ENCODE measurements at regions not wholly inside any gene's neighbourhood (a gene's known extent, or its start where the extent isn't known, plus 50 kb on each side); places are given as distances from the start of the nearest gene placed in this dataset.

DNA sequence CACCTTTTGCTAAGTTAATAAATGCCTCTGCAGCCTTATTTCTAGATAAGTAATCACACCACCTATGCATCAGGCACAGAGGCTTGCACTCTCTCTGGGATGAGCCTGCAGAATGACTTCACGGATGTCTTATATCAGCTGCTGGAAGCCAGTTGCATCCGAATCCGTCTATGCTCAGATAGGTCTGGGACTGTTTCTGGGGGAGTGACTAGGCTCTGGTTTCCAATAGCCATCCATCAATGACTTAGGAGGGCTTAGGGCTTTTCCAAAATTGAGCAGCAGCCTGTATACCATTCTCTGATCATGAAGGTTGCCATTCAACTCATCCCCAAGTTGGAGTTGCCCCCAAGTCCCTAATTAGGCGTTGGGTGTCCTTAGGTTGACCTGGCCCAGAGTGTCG lies 113.3 kb upstream of the ERCC4 start:
- POLR2A ChIA-PET: no interaction called here
- no peak for DNase-seq (ENCODE audit: extremely low spot score)
- CTCF ChIA-PET: no interaction called here
- TF ChIP-seq, protein P1, sequence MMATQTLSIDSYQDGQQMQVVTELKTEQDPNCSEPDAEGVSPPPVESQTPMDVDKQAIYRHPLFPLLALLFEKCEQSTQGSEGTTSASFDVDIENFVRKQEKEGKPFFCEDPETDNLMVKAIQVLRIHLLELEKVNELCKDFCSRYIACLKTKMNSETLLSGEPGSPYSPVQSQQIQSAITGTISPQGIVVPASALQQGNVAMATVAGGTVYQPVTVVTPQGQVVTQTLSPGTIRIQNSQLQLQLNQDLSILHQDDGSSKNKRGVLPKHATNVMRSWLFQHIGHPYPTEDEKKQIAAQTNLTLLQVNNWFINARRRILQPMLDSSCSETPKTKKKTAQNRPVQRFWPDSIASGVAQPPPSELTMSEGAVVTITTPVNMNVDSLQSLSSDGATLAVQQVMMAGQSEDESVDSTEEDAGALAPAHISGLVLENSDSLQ (IDR thresholded peaks at IDR 0.05): no peak
- TF ChIP-seq L3MBTL2 (conservative IDR thresholded peaks at IDR 0.05) (no peak), NFRKB (IDR thresholded peaks at IDR 0.05) (no peak), TARDBP (IDR thresholded peaks at IDR 0.05) (no peak), BHLHE40 (IDR thresholded peaks at IDR 0.05; ENCODE audit: borderline replicate concordance) (no peak), SUZ12 (IDR thresholded peaks at IDR 0.05) (no peak), ARNT (IDR thresholded peaks at IDR 0.05) (no peak), LEF1 (IDR thresholded peaks at IDR 0.05; ENCODE audit: borderline replicate concordance) (no peak), FOXM1 (IDR thresholded peaks at IDR 0.05; ENCODE audit: borderline replicate concordance) (no peak), ELF4 (IDR thresholded peaks at IDR 0.05) (no peak), SP1 (IDR thresholded peaks at IDR 0.05) (no peak), CTBP1 (IDR thresholded peaks at IDR 0.05; ENCODE audit: borderline replicate concordance) (no peak), FOXA1 (IDR thresholded peaks at IDR 0.05) (no peak), ZNF384 (IDR thresholded peaks at IDR 0.05) (no peak), HDGF (IDR thresholded peaks at IDR 0.05; ENCODE audit: borderline replicate concordance) (no peak)

DNA sequence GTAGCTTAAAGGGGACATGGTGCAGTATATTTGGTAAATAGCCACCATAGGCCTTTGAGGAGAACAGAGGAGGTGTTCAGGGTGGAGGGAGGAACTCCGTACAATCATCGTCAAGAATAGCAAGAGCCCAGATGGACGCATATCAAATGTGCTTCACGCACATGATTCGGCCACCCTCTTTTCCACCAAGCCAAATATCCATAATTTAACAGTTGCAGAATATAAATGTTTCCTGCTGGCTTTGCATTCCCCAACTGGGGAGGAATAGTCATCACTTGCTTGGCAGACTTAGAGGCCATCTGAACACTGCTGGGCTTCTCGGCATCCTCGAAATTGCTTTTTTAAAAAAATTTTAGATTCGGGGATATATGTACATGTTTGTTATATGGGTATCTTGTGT lies 111.9 kb upstream of the ERCC4 start:
- POLR2A ChIA-PET: no interaction called here

DNA sequence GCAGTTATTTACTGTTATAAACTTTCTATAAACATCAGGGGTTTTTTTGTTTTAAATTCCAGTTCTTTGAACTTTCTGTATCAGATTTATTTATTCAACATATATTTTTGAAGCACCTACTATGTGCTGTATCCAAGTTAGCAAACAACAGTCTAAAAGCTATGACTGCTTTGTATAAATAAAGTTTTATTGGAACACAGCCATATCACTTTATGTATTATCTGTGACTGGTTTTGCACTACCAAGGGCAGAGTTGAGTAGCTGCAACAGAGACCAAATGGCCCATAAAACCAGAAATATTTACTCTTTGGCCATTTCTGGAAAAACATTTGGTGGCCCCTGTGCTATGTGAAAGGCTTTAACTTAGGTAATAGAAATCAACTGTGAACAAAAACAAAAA lies 110.2 kb upstream of the ERCC4 start:
- DNase-seq (ENCODE audit: extremely low spot score): no peak
- ChIA-PET POLR2A (no interaction called here), CTCF (no interaction called here)
- no peak for TF ChIP-seq NFRKB (IDR thresholded peaks at IDR 0.05)
- TF ChIP-seq HDGF (IDR thresholded peaks at IDR 0.05; ENCODE audit: borderline replicate concordance): no peak
- no peak for TF ChIP-seq L3MBTL2 (conservative IDR thresholded peaks at IDR 0.05)
- TF ChIP-seq FOXK2 (IDR thresholded peaks at IDR 0.05): no peak
- TF ChIP-seq LEF1 (IDR thresholded peaks at IDR 0.05; ENCODE audit: borderline replicate concordance): no peak
- TF ChIP-seq FOXM1 (IDR thresholded peaks at IDR 0.05; ENCODE audit: borderline replicate concordance): no peak
- no peak for TF ChIP-seq ELF4 (IDR thresholded peaks at IDR 0.05)
- no peak for TF ChIP-seq TARDBP (IDR thresholded peaks at IDR 0.05)
- TF ChIP-seq ARNT (IDR thresholded peaks at IDR 0.05): no peak
- no peak for TF ChIP-seq CTBP1 (IDR thresholded peaks at IDR 0.05; ENCODE audit: borderline replicate concordance)
- no peak for TF ChIP-seq FOXA1 (IDR thresholded peaks at IDR 0.05)
- TF ChIP-seq, protein P1 (IDR thresholded peaks at IDR 0.05): no peak
- no peak for TF ChIP-seq BHLHE40 (IDR thresholded peaks at IDR 0.05; ENCODE audit: borderline replicate concordance)
- TF ChIP-seq SUZ12 (IDR thresholded peaks at IDR 0.05): no peak

More for the DNA sequence above, 111.9 kb upstream of the ERCC4 start:
- no peak for DNase-seq (ENCODE audit: extremely low spot score)
- CTCF ChIA-PET: no interaction called here
- TF ChIP-seq NFRKB (IDR thresholded peaks at IDR 0.05) (no peak), LEF1 (IDR thresholded peaks at IDR 0.05; ENCODE audit: borderline replicate concordance) (no peak), SP1 (IDR thresholded peaks at IDR 0.05) (no peak), TARDBP (IDR thresholded peaks at IDR 0.05) (no peak), HDGF (IDR thresholded peaks at IDR 0.05; ENCODE audit: borderline replicate concordance) (no peak), SUZ12 (IDR thresholded peaks at IDR 0.05) (no peak), BHLHE40 (IDR thresholded peaks at IDR 0.05; ENCODE audit: borderline replicate concordance) (no peak), ELF4 (IDR thresholded peaks at IDR 0.05) (no peak), CTBP1 (IDR thresholded peaks at IDR 0.05; ENCODE audit: borderline replicate concordance) (no peak), L3MBTL2 (conservative IDR thresholded peaks at IDR 0.05) (no peak), FOXA1 (IDR thresholded peaks at IDR 0.05) (no peak)
- TF ChIP-seq, protein P1 (IDR thresholded peaks at IDR 0.05): no peak

DNA sequence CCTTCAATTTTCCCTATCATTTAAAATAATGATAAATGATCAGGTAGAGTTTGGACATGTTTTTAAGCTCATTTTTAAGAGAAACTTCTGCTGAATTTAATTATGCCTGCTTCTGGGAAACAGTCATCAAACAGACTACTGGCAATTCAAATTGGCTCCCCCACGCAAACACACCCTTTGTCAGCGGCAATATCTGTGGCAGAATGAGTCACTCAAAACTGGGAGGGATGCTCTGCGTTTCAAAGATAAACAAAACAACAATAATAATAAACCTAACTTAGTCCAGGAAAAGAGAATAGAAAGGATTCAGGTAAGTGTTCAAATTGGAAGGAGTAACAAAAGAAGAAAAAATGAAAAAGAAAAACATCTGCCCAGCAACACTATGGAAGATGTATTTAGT lies 108.1 kb upstream of the ERCC4 start:
- CTCF ChIA-PET: no interaction called here
- TF ChIP-seq FOXK2 (IDR thresholded peaks at IDR 0.05) (no peak), BHLHE40 (IDR thresholded peaks at IDR 0.05; ENCODE audit: borderline replicate concordance) (no peak), FOXM1 (IDR thresholded peaks at IDR 0.05; ENCODE audit: borderline replicate concordance) (no peak)
- DNase-seq (ENCODE audit: extremely low spot score): no peak
- POLR2A ChIA-PET: no interaction called here

DNA sequence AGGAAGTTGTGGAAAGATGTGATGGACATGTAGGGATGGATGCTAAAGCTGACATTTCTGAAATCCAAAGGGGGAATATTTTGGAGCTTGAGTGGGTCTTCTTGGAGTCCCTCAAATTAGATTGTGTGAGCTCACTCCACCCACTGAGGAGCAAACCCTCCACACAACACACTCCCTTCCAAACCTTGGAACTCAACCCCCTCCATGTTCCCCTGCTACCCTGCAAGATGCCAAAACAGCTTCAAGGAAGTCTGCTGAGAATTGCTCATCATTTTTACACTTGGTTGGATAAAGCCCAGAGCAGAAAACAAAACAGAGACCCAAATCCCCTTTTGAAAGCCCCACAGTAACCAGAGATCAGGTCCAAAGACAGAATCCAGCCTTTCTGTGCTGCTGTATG lies 103.3 kb upstream of the ERCC4 start:
- ChIA-PET POLR2A (no interaction called here), CTCF (no interaction called here)
- no peak for DNase-seq (ENCODE audit: extremely low spot score)
- no peak for TF ChIP-seq BHLHE40 (IDR thresholded peaks at IDR 0.05; ENCODE audit: borderline replicate concordance)

DNA sequence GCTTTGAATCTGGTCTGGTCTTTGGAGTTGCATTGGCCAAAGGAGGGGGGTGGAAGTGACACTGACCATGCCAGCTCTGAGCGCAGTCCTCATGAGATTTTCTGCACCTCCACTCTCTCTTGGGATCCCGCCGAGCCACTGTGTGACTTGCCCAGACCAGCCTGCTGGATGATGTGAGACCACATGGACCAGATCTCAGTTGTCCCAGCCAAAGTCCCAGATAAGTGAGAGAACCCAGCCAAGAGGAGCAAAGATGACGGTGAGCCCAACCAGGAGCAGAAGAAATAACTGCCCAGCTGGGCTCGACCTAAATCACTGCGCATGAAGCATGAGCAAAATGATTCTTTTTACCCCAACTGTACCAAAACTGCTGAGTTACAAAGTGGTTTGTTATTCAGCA lies 96.5 kb upstream of the ERCC4 start:
- CTCF ChIA-PET: no interaction called here
- POLR2A ChIA-PET: no interaction called here
- DNase-seq (ENCODE audit: extremely low spot score): no peak
- TF ChIP-seq NFRKB (IDR thresholded peaks at IDR 0.05) (no peak), ELF4 (IDR thresholded peaks at IDR 0.05) (no peak), LEF1 (IDR thresholded peaks at IDR 0.05; ENCODE audit: borderline replicate concordance) (no peak), FOXA1 (IDR thresholded peaks at IDR 0.05) (no peak), SP1 (IDR thresholded peaks at IDR 0.05) (no peak), FOXM1 (IDR thresholded peaks at IDR 0.05; ENCODE audit: borderline replicate concordance) (no peak), BHLHE40 (IDR thresholded peaks at IDR 0.05; ENCODE audit: borderline replicate concordance) (no peak), SUZ12 (IDR thresholded peaks at IDR 0.05) (no peak), ZNF384 (IDR thresholded peaks at IDR 0.05) (no peak), HDGF (IDR thresholded peaks at IDR 0.05; ENCODE audit: borderline replicate concordance) (no peak)

DNA sequence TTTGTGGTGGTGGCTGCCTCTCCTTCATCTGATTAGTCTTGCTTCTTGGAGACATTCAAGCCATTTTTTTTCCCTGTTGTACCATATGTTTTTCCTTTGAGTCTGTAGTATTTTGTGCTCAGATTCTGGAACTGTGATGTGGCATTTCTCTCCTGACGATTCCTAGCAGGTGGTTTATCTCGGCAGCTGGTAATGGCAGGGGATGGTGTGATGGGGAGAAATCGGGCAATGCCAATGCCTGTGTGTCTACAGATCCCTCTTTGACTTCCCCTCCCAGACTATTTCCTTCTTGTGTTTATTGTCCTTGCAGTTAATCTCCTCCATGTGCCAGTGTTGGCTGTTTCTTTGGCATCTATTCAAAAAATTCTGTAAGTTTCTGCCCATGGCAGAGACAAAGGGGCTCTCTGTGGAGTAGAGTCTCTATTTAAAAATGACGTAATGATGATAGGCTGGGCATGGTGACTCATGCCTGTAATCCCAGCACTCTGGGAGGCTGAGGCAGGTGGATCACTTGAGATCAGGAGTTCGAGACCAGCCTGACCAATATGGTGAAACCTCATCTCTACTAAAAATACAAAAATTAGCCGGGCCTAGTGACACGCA lies 90.2 kb upstream of the ERCC4 start:
- ChIA-PET CTCF (no interaction called here), POLR2A (no interaction called here)
- DNase-seq (ENCODE audit: extremely low spot score): no peak
- no peak for TF ChIP-seq FOXK2 (IDR thresholded peaks at IDR 0.05)
- no peak for TF ChIP-seq BHLHE40 (IDR thresholded peaks at IDR 0.05; ENCODE audit: borderline replicate concordance)
- TF ChIP-seq FOXM1 (IDR thresholded peaks at IDR 0.05; ENCODE audit: borderline replicate concordance): no peak
- TF ChIP-seq, protein P1 (IDR thresholded peaks at IDR 0.05): no peak
- TF ChIP-seq HDGF (IDR thresholded peaks at IDR 0.05; ENCODE audit: borderline replicate concordance): no peak
- TF ChIP-seq SUZ12 (IDR thresholded peaks at IDR 0.05): no peak
- no peak for TF ChIP-seq ARNT (IDR thresholded peaks at IDR 0.05)
- TF ChIP-seq ELF4 (IDR thresholded peaks at IDR 0.05): no peak
- no peak for TF ChIP-seq LEF1 (IDR thresholded peaks at IDR 0.05; ENCODE audit: borderline replicate concordance)
- no peak for TF ChIP-seq CTBP1 (IDR thresholded peaks at IDR 0.05; ENCODE audit: borderline replicate concordance)
- no peak for TF ChIP-seq ZNF384 (IDR thresholded peaks at IDR 0.05)

All from HEK293T (cell line).